Neural cell (in vitro differentiated cells): ENCODE measurements at regions not wholly inside any gene's neighbourhood (a gene's known extent, or its start where the extent isn't known, plus 50 kb on each side); places are given as distances from the start of the nearest gene placed in this dataset.

Experiments
- EZH2 ChIP-seq: fragments of 200-600, 300-800 bp; shearing (Covaris generic), sonication (generic); IDR thresholded peaks from 2 replicates; pipeline ENCODE4 v1.6.1; 2014; ENCODE audit warnings: antibody characterized with exemption, low read length, borderline replicate concordance, mild to moderate bottlenecking; ENCODE audit not compliant: insufficient read depth, poor library complexity, severe bottlenecking
- RAD21 ChIP-seq: fragments of 450-650 bp; conservative IDR thresholded peaks from 2 replicates; pipeline ENCODE4 v1.6.1; 2014; ENCODE audit warnings: antibody characterized with exemption, mild to moderate bottlenecking, moderate library complexity
- SMC3 ChIP-seq: fragments of 450-650 bp; conservative IDR thresholded peaks from 2 replicates; pipeline ENCODE4 v1.6.1; 2014; ENCODE audit warnings: antibody characterized with exemption, mild to moderate bottlenecking, moderate library complexity; ENCODE audit not compliant: poor library complexity

DNA sequence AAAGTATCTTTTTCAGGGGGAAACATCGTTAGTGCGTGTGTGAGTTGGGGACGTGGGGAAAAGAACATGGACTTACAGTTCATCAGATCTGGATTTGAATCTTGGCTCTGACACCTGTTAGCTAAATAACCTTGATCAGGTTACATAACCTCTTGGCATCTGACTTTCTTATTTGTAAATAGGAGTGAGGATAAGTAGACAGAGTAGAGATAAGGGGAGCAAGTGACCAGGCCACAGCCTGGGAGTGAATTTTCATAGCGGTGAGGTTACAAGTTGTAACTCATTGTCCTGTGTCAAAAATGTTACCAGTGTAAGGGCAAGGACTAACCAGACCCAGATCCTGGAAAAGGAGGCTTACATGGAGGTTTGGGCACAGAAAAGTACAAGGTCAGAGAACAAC, 733.5 kb upstream of the MMS22L start:
- no peak for TF ChIP-seq EZH2
- TF ChIP-seq RAD21: no peak
- no peak for TF ChIP-seq SMC3
